Neural cell (in vitro differentiated cells): ENCODE measurements at regions not wholly inside any gene's neighbourhood (a gene's known extent, or its start where the extent isn't known, plus 50 kb on each side); places are given as distances from the start of the nearest gene placed in this dataset.
A peak's percentile ranks its signal among the peaks of the same experiment; 100 is the strongest.

ENCODE experiments used
- EP300 ChIP-seq: fragments of 450-650 bp; conservative IDR thresholded peaks from 2 replicates; pipeline ENCODE4 v1.6.1; 2014; ENCODE audit warnings: antibody characterized with exemption, mild to moderate bottlenecking, moderate library complexity; ENCODE audit not compliant: poor library complexity, severe bottlenecking
- EZH2 ChIP-seq: fragments of 200-600, 300-800 bp; shearing (Covaris generic), sonication (generic); IDR thresholded peaks from 2 replicates; pipeline ENCODE4 v1.6.1; 2014; ENCODE audit warnings: antibody characterized with exemption, low read length, borderline replicate concordance, mild to moderate bottlenecking; ENCODE audit not compliant: insufficient read depth, poor library complexity, severe bottlenecking
- MXI1 ChIP-seq: fragments of 450-650 bp; conservative IDR thresholded peaks from 2 replicates; pipeline ENCODE4 v1.6.1; 2014; ENCODE audit warnings: antibody characterized with exemption, mild to moderate bottlenecking; ENCODE audit not compliant: poor library complexity, severe bottlenecking
- POLR2AphosphoS5 ChIP-seq: IDR thresholded peaks from 2 replicates; pipeline ENCODE4 v1.6.1; 2012
- RAD21 ChIP-seq: fragments of 450-650 bp; conservative IDR thresholded peaks from 2 replicates; pipeline ENCODE4 v1.6.1; 2014; ENCODE audit warnings: antibody characterized with exemption, mild to moderate bottlenecking, moderate library complexity
- SMC3 ChIP-seq: fragments of 450-650 bp; conservative IDR thresholded peaks from 2 replicates; pipeline ENCODE4 v1.6.1; 2014; ENCODE audit warnings: antibody characterized with exemption, mild to moderate bottlenecking, moderate library complexity; ENCODE audit not compliant: poor library complexity
- TAF1 ChIP-seq: IDR thresholded peaks from 2 replicates; pipeline ENCODE4 v1.6.1; 2012; ENCODE audit warnings: low read depth
- TF ChIP-seq, protein P1 (sequence below): fragments of 450-650 bp; IDR thresholded peaks from 2 replicates; pipeline ENCODE4 v1.5.1; 2014; ENCODE audit warnings: antibody characterized with exemption, mild to moderate bottlenecking, moderate library complexity; ENCODE audit not compliant: poor library complexity, severe bottlenecking
- TF ChIP-seq, protein P2 (sequence below): IDR thresholded peaks from 2 replicates; pipeline ENCODE4 v1.6.1; 2012; ENCODE audit warnings: borderline replicate concordance

DNA sequence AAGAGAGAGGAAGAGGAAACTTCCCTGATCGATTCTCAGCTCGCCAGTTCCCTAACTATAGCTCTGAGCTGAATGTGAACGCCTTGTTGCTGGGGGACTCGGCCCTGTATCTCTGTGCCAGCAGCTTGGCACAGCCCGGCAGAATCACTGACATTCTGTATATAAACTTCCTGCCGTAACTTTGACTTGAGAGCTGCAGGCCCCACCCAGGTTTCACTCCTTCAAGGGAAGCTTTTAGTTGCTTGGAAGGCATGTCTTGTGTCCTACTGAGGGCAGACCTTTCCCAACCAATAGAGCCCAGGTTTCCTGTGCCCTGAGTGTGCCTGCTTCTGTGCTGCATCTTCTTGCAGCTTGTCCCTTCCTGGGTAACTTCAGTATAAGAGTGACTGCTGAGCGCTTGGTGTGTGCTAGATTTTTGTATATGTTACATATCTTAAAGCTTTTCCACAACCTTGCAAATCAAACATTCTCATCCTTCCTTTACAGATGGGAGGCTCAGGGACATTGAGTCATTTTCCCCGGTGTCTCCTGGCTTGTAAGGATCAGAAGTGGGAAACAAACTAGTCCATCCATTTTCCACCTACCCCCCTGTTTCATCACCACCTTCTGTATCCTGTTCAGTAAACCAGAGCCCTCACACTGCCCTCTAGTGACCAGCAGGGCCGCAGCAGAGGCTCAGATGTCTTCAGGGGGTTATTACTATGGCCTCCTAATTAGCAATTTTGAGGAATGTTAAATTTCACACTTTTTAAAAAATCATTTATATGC lies 225.2 kb upstream of the PRSS58 start:
- TF ChIP-seq, protein P1, sequence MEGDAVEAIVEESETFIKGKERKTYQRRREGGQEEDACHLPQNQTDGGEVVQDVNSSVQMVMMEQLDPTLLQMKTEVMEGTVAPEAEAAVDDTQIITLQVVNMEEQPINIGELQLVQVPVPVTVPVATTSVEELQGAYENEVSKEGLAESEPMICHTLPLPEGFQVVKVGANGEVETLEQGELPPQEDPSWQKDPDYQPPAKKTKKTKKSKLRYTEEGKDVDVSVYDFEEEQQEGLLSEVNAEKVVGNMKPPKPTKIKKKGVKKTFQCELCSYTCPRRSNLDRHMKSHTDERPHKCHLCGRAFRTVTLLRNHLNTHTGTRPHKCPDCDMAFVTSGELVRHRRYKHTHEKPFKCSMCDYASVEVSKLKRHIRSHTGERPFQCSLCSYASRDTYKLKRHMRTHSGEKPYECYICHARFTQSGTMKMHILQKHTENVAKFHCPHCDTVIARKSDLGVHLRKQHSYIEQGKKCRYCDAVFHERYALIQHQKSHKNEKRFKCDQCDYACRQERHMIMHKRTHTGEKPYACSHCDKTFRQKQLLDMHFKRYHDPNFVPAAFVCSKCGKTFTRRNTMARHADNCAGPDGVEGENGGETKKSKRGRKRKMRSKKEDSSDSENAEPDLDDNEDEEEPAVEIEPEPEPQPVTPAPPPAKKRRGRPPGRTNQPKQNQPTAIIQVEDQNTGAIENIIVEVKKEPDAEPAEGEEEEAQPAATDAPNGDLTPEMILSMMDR: peak; percentile 56
- TF ChIP-seq EP300 (no peak), SMC3 (peak; percentile 47), RAD21 (peak; percentile 21), EZH2 (no peak), TAF1 (no peak), POLR2AphosphoS5 (no peak), MXI1 (no peak)
- TF ChIP-seq, protein P2, sequence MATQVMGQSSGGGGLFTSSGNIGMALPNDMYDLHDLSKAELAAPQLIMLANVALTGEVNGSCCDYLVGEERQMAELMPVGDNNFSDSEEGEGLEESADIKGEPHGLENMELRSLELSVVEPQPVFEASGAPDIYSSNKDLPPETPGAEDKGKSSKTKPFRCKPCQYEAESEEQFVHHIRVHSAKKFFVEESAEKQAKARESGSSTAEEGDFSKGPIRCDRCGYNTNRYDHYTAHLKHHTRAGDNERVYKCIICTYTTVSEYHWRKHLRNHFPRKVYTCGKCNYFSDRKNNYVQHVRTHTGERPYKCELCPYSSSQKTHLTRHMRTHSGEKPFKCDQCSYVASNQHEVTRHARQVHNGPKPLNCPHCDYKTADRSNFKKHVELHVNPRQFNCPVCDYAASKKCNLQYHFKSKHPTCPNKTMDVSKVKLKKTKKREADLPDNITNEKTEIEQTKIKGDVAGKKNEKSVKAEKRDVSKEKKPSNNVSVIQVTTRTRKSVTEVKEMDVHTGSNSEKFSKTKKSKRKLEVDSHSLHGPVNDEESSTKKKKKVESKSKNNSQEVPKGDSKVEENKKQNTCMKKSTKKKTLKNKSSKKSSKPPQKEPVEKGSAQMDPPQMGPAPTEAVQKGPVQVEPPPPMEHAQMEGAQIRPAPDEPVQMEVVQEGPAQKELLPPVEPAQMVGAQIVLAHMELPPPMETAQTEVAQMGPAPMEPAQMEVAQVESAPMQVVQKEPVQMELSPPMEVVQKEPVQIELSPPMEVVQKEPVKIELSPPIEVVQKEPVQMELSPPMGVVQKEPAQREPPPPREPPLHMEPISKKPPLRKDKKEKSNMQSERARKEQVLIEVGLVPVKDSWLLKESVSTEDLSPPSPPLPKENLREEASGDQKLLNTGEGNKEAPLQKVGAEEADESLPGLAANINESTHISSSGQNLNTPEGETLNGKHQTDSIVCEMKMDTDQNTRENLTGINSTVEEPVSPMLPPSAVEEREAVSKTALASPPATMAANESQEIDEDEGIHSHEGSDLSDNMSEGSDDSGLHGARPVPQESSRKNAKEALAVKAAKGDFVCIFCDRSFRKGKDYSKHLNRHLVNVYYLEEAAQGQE: no peak
